ENCODE measurements at regions not wholly inside any gene's neighbourhood (a gene's known extent, or its start where the extent isn't known, plus 50 kb on each side); places are given as distances from the start of the nearest gene placed in this dataset.

GRCh38 chr2:138974651-138975050, 194.5 kb upstream of the NXPH2 start:
- no peak for TF ChIP-seq CTCF (IDR thresholded peaks at IDR 0.05)
- TF ChIP-seq POLR2A (IDR thresholded peaks at IDR 0.05): no peak
